Fibroblast of pulmonary artery (primary cell): ENCODE measurements at regions not wholly inside any gene's neighbourhood (a gene's known extent, or its start where the extent isn't known, plus 50 kb on each side); places are given as distances from the start of the nearest gene placed in this dataset.

ENCODE experiments used
- DNase-seq: peaks from one replicate; pipeline ENCODE4 v3.0.0-alpha.2; 2010; ENCODE audit warnings: low read depth
- H3K4me3 ChIP-seq: replicated peaks from 2 replicates; pipeline ENCODE4 v1.5.1; 2011; ENCODE audit warnings: low read depth, mild to moderate bottlenecking, control low read depth, low read length, moderate library complexity
- CTCF ChIP-seq: IDR thresholded peaks from 2 replicates; pipeline ENCODE4 v1.5.1; 2011; ENCODE audit warnings: mild to moderate bottlenecking, control low read depth, low read length, inconsistent platforms; ENCODE audit errors: missing control alignments

GRCh38 chr5:171615705-171616640 is 169.6 kb upstream of the SMIM23 start:
- no peak for DNase-seq
- H3K4me3 ChIP-seq, result no peak overlapping the region
- TF ChIP-seq CTCF, result no peak

- DNase-seq, result no peak
- no peak overlapping the region for H3K4me3 ChIP-seq
- TF ChIP-seq CTCF, result no peak
These were observed 168.4 kb upstream of the SMIM23 start for GRCh38 chr5:171617266-171617665.

GRCh38 chr5:171617817-171618591 is 167.6 kb upstream of the SMIM23 start:
- no peak for TF ChIP-seq CTCF
- DNase-seq, result no peak

GRCh38 chr5:171619196-171619595 is 166.4 kb upstream of the SMIM23 start:
- no peak overlapping the region for H3K4me3 ChIP-seq
- no peak for DNase-seq
- TF ChIP-seq CTCF, result no peak

More at GRCh38 chr5:171617817-171618591, 167.6 kb upstream of the SMIM23 start:
- no peak overlapping the region for H3K4me3 ChIP-seq

GRCh38 chr5:171619744-171620143 is 165.9 kb upstream of the SMIM23 start:
- H3K4me3 ChIP-seq, result no peak overlapping the region
- TF ChIP-seq CTCF, result no peak
- DNase-seq, result no peak

- no peak overlapping the region for H3K4me3 ChIP-seq
- DNase-seq, result no peak
- TF ChIP-seq CTCF, result no peak
These were observed 163.6 kb upstream of the SMIM23 start for GRCh38 chr5:171622010-171622409.
